T-cell (primary cell): ENCODE measurements at regions not wholly inside any gene's neighbourhood (a gene's known extent, or its start where the extent isn't known, plus 50 kb on each side); places are given as distances from the start of the nearest gene placed in this dataset.

Source experiments
- ATAC-seq, 4 experiments: fragments of 200-7000 bp in 3 of 4; fragments of 150-1000 bp in 1 of 4; cut with Tn5 transposase; replicated peaks in 1 of 4; 1 replicate in 3 of 4; 2 replicates in 1 of 4; pipeline ENCODE4 v1.10.0; 2021; ENCODE audit warnings: moderate library complexity in 3 of 4, mild to moderate bottlenecking in 2 of 4, moderate number of reproducible peaks in 1 of 4
- CTCF ChIA-PET, 2 donors: fragments of 300-600 bp; sonication (Branson Sonifier 250); formaldehyde crosslinking; loops; one replicate each; lab custom pipeline; 2022; ENCODE audit warnings: antibody characterized with exemption in 2 of 2; lab: Charles Lee
- POLR2A ChIA-PET, 2 donors: fragments of 300-600 bp; sonication (Branson Sonifier 250); formaldehyde crosslinking; loops; one replicate each; lab custom pipeline; 2022; ENCODE audit warnings: antibody characterized with exemption in 2 of 2; lab: Charles Lee
- DNase-seq, 35 experiments: peaks; one replicate each; pipeline versions ENCODE4 v3.0.0 to v3.0.0-alpha.2; 2013 to 2023
- H3K27ac ChIP-seq: one replicate; pipeline ENCODE4 v1.5.1; 2013; ENCODE audit warnings: low read length
- H3K27me3 ChIP-seq, 2 experiments: replicated peaks in 1 of 2; 1 replicate in 1 of 2; 2 replicates in 1 of 2; pipeline versions ENCODE4 v1.6.1 to v1.7.0; 2013; ENCODE audit warnings: low read length in 1 of 2, mixed read lengths in 1 of 2; ENCODE audit not compliant: control insufficient read depth in 2 of 2, insufficient read depth in 2 of 2; ENCODE audit errors: extremely low read depth in 1 of 2
- H3K36me3 ChIP-seq, 2 donors: 1 replicate in 1 of 2; 2 replicates in 1 of 2; pipeline versions ENCODE4 v1.6.1 to v1.7.0; 2013; ENCODE audit warnings: low read length in 1 of 2; ENCODE audit not compliant: control insufficient read depth in 2 of 2, insufficient read depth in 1 of 2; ENCODE audit errors: extremely low read depth in 1 of 2
- H3K4me1 ChIP-seq, 2 experiments: 1 replicate in 1 of 2; 2 replicates in 1 of 2; pipeline versions ENCODE4 v1.6.1 to v1.7.0; 2013; ENCODE audit warnings: low read length in 2 of 2, mixed read lengths in 1 of 2; ENCODE audit not compliant: insufficient read depth in 2 of 2, control insufficient read depth in 1 of 2; ENCODE audit errors: extremely low read depth in 1 of 2
- H3K4me3 ChIP-seq, 2 donors: 1 replicate in 1 of 2; 2 replicates in 1 of 2; pipeline versions ENCODE4 v1.5.1 to v1.7.0; 2013; ENCODE audit warnings: mild to moderate bottlenecking in 2 of 2, low read length in 1 of 2, moderate library complexity in 1 of 2; ENCODE audit not compliant: control insufficient read depth in 1 of 2; ENCODE audit errors: extremely low read depth in 1 of 2
- H3K9me3 ChIP-seq: 2 replicates; pipeline ENCODE4 v1.7.0; 2013
- H3K27ac Mint-ChIP-seq, 2 donors: one replicate each; pipeline ENCODE4 v1.8.0; 2020 to 2021; ENCODE audit warnings: mild to moderate bottlenecking in 2 of 2, mixed read lengths in 2 of 2
- H3K27me3 Mint-ChIP-seq, 2 donors: one replicate each; pipeline ENCODE4 v1.8.0; 2021 to 2022; ENCODE audit warnings: mixed read lengths in 2 of 2
- H3K36me3 Mint-ChIP-seq: one replicate; pipeline ENCODE4 v1.8.0; 2021; ENCODE audit warnings: mixed read lengths
- H3K4me1 Mint-ChIP-seq, 3 donors: one replicate each; pipeline ENCODE4 v1.8.0; 2020 to 2022; ENCODE audit warnings: mixed read lengths in 3 of 3, mild to moderate bottlenecking in 1 of 3
- H3K4me3 Mint-ChIP-seq, 3 donors: one replicate each; pipeline ENCODE4 v1.8.0; 2020 to 2022; ENCODE audit warnings: mild to moderate bottlenecking in 3 of 3, mixed read lengths in 3 of 3, moderate library complexity in 3 of 3
- H3K9me3 Mint-ChIP-seq, 3 donors: one replicate each; pipeline ENCODE4 v1.8.0; 2020 to 2022; ENCODE audit warnings: mixed read lengths in 3 of 3
- WGBS: methylation state at CpG from one replicate; pipeline ENCODE4 v1.1.5; 2013; ENCODE audit warnings: missing lambda C conversion rate; ENCODE audit not compliant: insufficient coverage; 5-methylcytosine and 5-hydroxymethylcytosine counted together

DNA sequence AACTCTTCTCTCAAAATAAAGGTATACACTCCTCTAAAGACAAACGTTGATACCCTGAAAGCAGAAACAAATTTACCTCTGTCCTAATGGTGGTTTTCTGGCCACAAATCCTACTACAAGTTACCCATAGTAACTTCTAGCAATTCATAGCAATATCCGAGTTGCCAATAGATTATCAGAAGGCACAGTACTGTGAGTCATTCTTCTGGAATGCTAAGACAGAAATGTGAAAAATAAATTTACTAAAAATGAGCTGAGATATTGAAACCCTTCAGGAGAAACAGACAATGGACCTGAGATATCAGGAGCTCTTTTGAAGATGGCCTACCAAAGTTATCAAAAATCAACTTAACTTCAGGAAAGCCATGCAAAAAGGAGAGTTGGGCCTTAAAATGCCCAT is 715.0 kb upstream of the ADAMTS5 start:
- Histone ChIP-seq H3K27ac (no peak overlapping the region), H3K4me1 (no peaks in the 10 kb centered on the region), H3K9me3 (no peaks in the 10 kb centered on the region), H3K36me3 (no peaks in the 10 kb centered on the region), H3K4me3 (no peak overlapping the region), H3K27me3 (no peaks in the 10 kb centered on the region)
- ChIA-PET POLR2A (no interaction called here), CTCF (no interaction called here)
- Mint-ChIP-seq H3K9me3 (peaks cover 0 to 3% (median 3%) of the 10 kb centered on the region in 3 donors), H3K4me3 (no peak overlapping the region), H3K4me1 (no peaks in the 10 kb centered on the region), H3K27me3 (no peaks in the 10 kb centered on the region), H3K36me3 (no peaks in the 10 kb centered on the region), H3K27ac (no peak overlapping the region)
- ATAC-seq (no peak), DNase-seq (no peak)
- no CpG with 5 or more reads among the region's 2 CpGs for WGBS

DNA sequence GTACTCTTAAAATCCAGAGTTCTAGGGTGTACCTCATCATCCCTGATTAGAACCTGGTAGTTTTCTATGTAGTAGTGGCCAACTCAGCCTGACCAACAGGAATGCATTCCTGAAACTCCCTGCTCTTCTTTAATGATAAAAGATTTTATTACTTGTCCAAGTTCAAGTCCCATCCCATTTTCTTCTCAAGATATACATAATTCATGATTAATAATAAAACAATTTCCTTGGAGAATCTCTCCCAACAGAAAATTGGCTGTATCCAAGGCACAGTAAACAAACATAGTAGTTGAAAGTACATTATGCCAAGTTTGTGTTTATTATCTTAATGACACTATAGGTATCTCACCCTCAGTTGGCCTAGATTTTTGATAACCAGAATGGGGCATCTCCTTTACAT is 714.1 kb upstream of the ADAMTS5 start:
- no peak overlapping the region for H3K4me3 Mint-ChIP-seq
- no peak overlapping the region for H3K4me3 ChIP-seq
- H3K4me1 ChIP-seq: no peaks in the 10 kb centered on the region
- H3K36me3 Mint-ChIP-seq: no peaks in the 10 kb centered on the region
- no peak for DNase-seq
- CTCF ChIA-PET: no interaction called here
- H3K9me3 ChIP-seq: no peaks in the 10 kb centered on the region
- H3K27ac Mint-ChIP-seq: no peak overlapping the region
- H3K4me1 Mint-ChIP-seq: no peaks in the 10 kb centered on the region
- POLR2A ChIA-PET: no interaction called here
- H3K27me3 ChIP-seq: no peaks in the 10 kb centered on the region
- H3K9me3 Mint-ChIP-seq: peaks cover 0 to 3% (median 3%) of the 10 kb centered on the region in 3 donors
- no peak overlapping the region for H3K27ac ChIP-seq
- no peaks in the 10 kb centered on the region for H3K36me3 ChIP-seq
- no peak for ATAC-seq
- H3K27me3 Mint-ChIP-seq: no peaks in the 10 kb centered on the region

DNA sequence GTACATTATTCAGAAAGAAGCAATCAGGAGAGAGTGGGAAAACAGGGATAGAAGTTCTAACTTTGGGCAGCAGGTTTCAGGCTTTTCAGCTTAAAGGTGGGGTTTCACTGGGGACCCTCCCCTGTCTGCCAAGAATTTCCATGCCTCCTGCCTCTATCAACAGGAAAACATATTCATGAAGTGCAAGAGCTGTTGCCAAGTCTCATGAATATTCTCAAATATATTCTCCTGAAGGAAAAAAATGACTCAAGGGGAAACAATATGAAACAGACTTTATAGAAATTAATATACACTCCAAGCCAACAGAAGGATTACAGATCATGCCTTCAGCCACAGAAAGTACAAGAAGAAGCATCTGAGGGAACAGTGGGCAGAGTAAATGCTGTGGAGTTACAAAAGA is 713.3 kb upstream of the ADAMTS5 start:
- ChIA-PET CTCF (no interaction called here), POLR2A (no interaction called here)
- Mint-ChIP-seq H3K9me3 (peaks cover 0 to 3% (median 3%) of the 10 kb centered on the region in 3 donors), H3K27me3 (no peaks in the 10 kb centered on the region), H3K36me3 (no peaks in the 10 kb centered on the region), H3K4me3 (no peak overlapping the region), H3K4me1 (no peaks in the 10 kb centered on the region), H3K27ac (no peak overlapping the region)
- Histone ChIP-seq H3K27ac (no peak overlapping the region), H3K4me3 (no peak overlapping the region), H3K27me3 (no peaks in the 10 kb centered on the region), H3K4me1 (no peaks in the 10 kb centered on the region), H3K36me3 (no peaks in the 10 kb centered on the region), H3K9me3 (no peaks in the 10 kb centered on the region)
- DNase-seq: no peak
- ATAC-seq: no peak

DNA sequence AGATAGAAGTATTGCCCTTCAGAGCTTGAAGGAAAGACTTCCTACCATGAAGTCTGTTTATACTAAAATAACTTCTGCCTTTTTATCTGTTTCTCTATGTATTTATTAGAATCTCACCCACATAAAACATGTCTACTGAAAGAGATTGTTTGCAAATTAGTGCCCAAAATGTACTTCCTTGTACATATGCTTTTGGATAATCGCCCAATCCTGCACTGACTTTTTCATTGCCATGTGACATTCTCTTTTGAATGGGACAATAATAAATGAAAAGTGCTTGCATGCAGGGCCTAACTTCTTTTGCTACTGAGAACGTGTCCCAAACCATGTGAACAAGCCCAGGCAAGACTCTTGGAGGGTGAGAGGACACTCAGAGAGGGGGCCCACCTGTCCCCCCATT is 711.6 kb upstream of the ADAMTS5 start:
- POLR2A ChIA-PET: no interaction called here
- ATAC-seq (no peak), DNase-seq (no peak)
- Mint-ChIP-seq H3K27ac (no peak overlapping the region), H3K4me3 (no peak overlapping the region), H3K4me1 (no peaks in the 10 kb centered on the region), H3K27me3 (no peaks in the 10 kb centered on the region), H3K9me3 (peaks cover 0 to 3% (median 3%) of the 10 kb centered on the region in 3 donors), H3K36me3 (no peaks in the 10 kb centered on the region)
- Histone ChIP-seq H3K27me3 (no peaks in the 10 kb centered on the region), H3K4me1 (no peaks in the 10 kb centered on the region), H3K36me3 (no peaks in the 10 kb centered on the region), H3K9me3 (no peaks in the 10 kb centered on the region), H3K27ac (no peak overlapping the region), H3K4me3 (no peak overlapping the region)
- 20% methylated on average over 1 of the region's 2 CpGs for WGBS
- CTCF ChIA-PET: no interaction called here

DNA sequence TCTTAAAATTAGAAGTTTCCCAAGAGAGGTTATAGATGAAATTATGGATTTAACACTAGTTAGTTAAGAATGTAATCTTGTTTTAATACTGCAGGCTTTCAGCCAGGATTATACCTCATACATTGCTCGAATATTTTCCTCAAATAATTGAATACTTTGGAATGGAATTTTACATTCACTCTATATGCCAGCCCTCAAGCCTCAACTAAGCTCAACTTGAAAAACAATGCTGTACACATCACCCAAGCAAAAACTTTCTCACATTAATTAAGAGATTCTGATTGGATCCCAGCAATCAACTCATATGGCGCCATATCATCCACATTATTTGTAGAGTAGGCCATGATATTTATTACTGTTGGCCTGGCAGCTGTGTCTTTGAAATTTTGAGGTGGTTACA is 710.7 kb upstream of the ADAMTS5 start:
- Mint-ChIP-seq H3K4me3 (no peak overlapping the region), H3K27ac (no peak overlapping the region), H3K4me1 (no peaks in the 10 kb centered on the region), H3K36me3 (no peaks in the 10 kb centered on the region), H3K27me3 (no peaks in the 10 kb centered on the region), H3K9me3 (peaks cover 0 to 3% (median 3%) of the 10 kb centered on the region in 3 donors)
- Histone ChIP-seq H3K4me1 (no peaks in the 10 kb centered on the region), H3K27ac (no peak overlapping the region), H3K36me3 (no peaks in the 10 kb centered on the region), H3K27me3 (no peaks in the 10 kb centered on the region), H3K9me3 (no peaks in the 10 kb centered on the region), H3K4me3 (no peak overlapping the region)
- ATAC-seq: no peak
- DNase-seq: no peak
- CTCF ChIA-PET: no interaction called here
- POLR2A ChIA-PET: no interaction called here
- no CpG with 5 or more reads among the region's 2 CpGs for WGBS

DNA sequence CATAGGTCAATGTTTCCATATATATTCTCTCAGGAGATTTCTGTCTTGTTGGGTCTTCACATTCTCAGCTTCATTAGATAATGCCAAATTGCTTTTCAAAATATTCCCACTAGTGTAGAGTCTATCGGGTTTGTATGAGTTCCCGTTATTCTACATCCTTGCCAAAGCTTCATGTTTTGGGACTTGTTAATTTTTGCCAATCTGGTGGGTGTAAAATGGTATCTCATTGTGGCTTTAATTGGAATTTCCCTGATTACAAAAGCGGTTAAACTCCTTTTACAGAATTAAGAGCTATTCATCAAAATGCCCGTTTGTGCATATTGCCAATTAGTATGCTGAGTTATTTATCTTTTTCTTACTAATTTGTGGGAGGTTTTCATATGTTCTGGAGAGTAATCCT is 708.4 kb upstream of the ADAMTS5 start:
- Histone ChIP-seq H3K27ac (no peak overlapping the region), H3K9me3 (no peaks in the 10 kb centered on the region), H3K4me3 (no peak overlapping the region), H3K36me3 (no peaks in the 10 kb centered on the region), H3K4me1 (no peaks in the 10 kb centered on the region), H3K27me3 (no peaks in the 10 kb centered on the region)
- Mint-ChIP-seq H3K27ac (no peak overlapping the region), H3K9me3 (no peaks in the 10 kb centered on the region), H3K4me1 (no peaks in the 10 kb centered on the region), H3K27me3 (no peaks in the 10 kb centered on the region), H3K4me3 (no peak overlapping the region), H3K36me3 (no peaks in the 10 kb centered on the region)
- ChIA-PET CTCF (no interaction called here), POLR2A (no interaction called here)
- WGBS: no CpG with 5 or more reads among the region's 4 CpGs
- ATAC-seq (no peak), DNase-seq (no peak)

DNA sequence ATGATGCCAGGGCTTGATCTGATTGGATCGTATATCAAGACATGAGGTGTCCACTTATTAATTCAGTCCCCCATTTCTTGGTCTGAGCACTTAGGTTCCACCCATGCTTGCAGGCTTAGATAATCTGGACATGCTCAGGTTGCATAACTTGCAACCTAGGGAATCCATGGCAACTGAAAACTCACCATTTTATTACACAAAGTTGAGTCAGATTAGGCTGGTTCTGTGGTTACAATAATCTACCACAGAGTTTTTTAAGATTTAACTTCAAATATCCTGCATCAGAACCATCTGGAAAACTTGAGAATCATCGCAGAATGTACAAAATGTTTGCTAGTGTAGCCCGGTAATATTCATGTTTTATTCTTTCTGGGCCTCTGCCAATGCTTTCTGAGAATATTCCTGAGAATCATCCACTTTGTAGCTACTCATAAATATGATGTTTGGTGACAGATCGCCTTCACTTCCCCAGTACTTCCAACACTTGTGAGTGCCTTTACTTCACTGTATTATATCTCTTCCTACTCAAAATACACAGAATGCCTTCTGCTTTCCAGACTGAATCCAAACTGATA is 707.2 kb upstream of the ADAMTS5 start:
- H3K27me3 ChIP-seq: no peaks in the 10 kb centered on the region
- H3K9me3 ChIP-seq: no peaks in the 10 kb centered on the region
- Mint-ChIP-seq H3K27me3 (no peaks in the 10 kb centered on the region), H3K27ac (no peak overlapping the region), H3K36me3 (no peaks in the 10 kb centered on the region), H3K4me3 (no peak overlapping the region), H3K9me3 (no peaks in the 10 kb centered on the region), H3K4me1 (no peaks in the 10 kb centered on the region)
- H3K4me1 ChIP-seq: no peaks in the 10 kb centered on the region
- POLR2A ChIA-PET: no interaction called here
- ATAC-seq (no peak), DNase-seq (no peak)
- no peak overlapping the region for H3K27ac ChIP-seq
- WGBS: 88% methylated on average over 3 of the region's 4 CpGs
- CTCF ChIA-PET: no interaction called here
- no peak overlapping the region for H3K4me3 ChIP-seq
- no peaks in the 10 kb centered on the region for H3K36me3 ChIP-seq
